ENCODE measurements at regions not wholly inside any gene's neighbourhood (a gene's known extent, or its start where the extent isn't known, plus 50 kb on each side); places are given as distances from the start of the nearest gene placed in this dataset.
"Not testable (repeated sequence)": the region's sequence is repeated elsewhere in the genome, so short reads cannot be mapped to it uniquely, and the experiment has no call there.

DNA sequence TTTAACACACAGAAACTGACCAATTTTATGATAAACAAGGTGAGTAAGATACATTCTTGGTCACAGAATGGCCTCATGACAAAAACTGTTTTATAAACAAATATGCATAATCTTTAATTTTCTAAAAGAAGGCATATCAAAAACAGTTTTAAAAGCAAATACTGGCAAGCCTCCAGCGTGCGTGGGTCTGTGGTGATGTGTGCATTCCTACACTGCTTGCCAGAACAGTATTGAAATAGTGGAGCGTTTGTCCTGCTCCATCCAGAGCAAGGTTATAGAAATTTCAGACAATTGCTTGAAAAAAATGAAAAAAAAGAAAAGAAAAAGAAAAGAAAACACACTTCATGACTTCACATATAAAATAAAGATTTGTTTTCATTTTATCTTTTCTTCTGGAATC is 140.9 kb downstream of the MZT1 start:
- DNase-seq (ENCODE audit: low read depth, low spot score) = peak; percentile 68

GRCh38 chr13:72585254-72585653 is 142.2 kb downstream of the MZT1 start:
- peak; percentile 13 for DNase-seq (ENCODE audit: low read depth, low spot score)

- DNase-seq (ENCODE audit: low read depth, low spot score) = no peak
Observed at GRCh38 chr13:72571191-72571590, 156.2 kb downstream of the MZT1 start.

DNA sequence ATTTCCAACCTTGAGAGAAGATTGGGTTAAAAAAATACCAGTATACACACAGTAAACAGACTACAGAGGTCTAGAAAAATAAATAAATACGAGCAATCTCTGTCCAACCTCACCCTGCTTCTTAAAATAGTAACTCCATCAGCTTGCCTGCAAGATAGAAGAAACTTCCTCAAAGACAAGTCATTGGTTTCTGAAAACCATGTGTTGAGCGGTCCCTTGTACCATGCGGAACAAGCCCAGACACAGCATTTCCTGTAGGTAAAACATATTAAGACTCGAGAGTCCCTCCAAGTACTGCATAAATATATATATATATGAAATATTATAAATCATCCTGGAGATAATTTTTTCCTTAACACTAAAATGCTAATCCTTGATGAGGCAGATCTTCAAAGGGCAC is 157.4 kb downstream of the MZT1 start:
- no peak for DNase-seq (ENCODE audit: low read depth, low spot score)

DNA sequence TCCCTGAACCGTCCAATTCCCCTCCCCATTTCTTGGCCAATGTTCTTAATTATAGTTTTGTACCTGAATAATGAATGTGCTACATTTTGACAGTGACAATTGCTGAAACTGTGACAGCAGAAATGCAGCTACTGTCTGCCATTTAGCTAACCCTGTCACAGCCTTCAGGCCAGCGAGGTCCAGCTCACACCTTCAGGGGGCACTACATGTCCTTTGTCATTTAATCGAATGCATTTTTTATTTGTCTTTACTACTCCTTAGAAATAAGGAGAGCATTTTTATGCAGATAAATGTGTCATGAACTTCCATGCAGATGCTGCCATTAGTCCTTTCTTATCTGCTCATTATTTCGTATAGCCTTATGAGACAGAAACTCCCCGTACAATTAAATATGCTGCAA is 159.9 kb downstream of the MZT1 start:
- DNase-seq (ENCODE audit: low read depth, low spot score) = no peak

DNA sequence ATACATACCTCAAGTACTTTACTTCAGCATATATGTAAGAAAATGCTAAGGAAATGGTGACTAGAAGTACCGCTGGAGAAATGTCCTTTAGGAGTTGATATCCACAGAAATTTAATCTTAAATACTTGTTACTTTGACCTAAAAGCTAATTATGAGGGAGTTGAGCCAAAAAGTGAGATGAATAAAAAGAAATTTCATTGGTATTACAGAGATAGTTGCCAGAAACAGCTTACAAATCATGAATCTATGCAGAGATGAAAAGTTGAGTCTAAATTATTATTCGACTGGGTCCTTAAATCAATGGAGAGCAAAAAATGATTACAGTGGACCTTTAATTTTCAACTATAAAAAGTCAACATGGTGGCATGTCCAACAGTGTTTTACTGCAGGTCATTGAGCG is 160.9 kb downstream of the MZT1 start:
- DNase-seq (ENCODE audit: low read depth, low spot score) = no peak

- peak; percentile 53 for DNase-seq (ENCODE audit: low read depth, low spot score)
Observed at GRCh38 chr13:72565893-72566292, 161.5 kb downstream of the MZT1 start.

DNA sequence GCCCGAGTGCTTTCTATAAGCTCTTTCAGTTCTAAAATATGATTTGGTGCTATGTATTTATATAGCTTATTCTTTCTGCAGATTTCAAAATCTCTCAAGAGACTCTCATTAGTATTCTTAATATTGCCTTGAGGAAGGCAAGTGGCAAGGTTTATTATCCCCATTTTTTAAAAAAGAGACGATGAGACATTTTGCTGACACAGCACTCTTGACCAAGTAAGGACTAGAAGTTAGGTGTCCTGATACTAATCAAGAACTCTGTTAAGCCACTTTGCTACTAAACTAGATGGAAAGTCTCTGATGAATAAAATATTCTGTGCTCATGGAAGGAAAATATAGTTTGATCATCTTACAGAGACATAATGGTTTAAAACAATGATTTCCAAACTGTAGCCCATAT is 164.7 kb downstream of the MZT1 start:
- no peak for DNase-seq (ENCODE audit: low read depth, low spot score)

- DNase-seq (ENCODE audit: low read depth, low spot score) = no peak
Observed at GRCh38 chr13:72561791-72562190, 165.6 kb downstream of the MZT1 start.

DNA sequence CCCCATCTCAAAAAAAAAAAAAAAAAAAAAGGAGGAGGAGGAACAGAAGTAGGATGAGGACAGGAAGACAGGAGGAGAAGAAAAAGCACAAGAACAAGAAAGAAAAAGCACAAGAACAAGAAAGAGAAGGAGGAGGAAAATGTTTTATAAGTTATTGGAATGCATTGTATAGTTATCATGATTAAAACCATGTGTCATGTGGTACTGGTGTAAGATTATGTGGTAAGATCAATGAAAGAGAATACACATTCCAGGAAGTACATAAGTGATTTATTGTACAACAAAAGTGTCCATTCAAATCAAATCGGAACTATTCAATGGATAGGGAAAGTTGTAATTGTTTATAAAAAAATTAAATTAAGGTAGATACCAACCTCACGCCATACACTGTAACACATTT is 167.7 kb downstream of the MZT1 start:
- no peak for DNase-seq (ENCODE audit: low read depth, low spot score)

GRCh38 chr13:72556945-72557344 is 170.5 kb downstream of the MZT1 start:
- no peak for DNase-seq (ENCODE audit: low read depth, low spot score)

DNA sequence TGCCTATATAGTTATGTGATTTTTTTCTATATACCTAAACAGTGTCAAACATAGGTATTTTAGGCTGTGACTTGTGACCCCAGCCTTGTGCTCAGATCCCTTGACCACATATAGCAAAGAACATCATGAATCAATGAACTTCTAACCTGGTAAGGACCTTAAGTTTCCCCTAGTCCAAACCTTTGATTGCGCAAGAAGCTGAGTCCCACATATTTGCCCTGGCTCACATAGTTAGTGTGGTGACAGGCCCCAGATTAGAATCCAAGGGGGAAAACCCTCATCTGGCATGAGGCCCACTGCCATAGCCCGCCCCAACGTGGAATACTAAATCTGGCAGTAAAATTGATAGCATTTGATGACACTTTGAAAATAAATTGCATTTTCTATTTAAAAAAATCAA is 171.8 kb downstream of the MZT1 start:
- no peak for DNase-seq (ENCODE audit: low read depth, low spot score)

DNA sequence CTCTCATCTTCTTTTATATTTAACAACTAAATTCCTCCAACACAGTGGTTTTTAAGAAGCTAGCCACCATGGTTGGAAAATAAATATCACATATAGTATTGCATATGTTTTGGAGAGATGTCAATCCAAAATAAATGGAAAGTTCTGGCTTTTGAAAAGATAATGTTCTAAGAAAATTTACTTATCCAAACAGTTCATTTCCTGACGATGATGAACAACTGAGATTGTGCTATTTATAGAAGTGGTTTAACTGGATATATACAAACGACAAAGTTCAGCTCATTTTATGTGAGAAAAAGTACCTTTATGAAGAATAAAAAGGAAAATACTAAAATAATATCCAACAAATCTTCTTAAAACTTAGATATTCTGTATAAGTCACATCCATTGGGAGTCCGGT is 174.7 kb downstream of the MZT1 start:
- no peak for DNase-seq (ENCODE audit: low read depth, low spot score)

DNA sequence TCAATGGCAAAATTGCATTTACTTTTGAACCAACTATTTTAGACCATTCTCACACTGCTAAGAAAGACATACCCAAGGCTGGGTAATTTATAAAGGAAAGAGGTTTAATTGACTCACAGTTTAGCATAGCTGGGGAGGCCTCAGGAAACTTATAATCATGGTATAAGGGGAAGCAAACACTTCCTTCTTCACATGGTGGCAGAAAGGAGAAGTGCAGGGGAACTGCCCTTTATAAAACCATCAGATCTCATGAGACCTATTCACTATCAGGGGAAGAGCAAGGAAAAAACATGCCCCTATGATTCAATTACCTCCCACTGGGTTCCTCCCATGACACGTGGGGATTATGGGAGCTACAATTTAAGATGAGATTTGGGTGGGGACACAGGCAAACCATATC is 181.5 kb downstream of the MZT1 start:
- not testable (repeated sequence) for DNase-seq (ENCODE audit: low read depth, low spot score)

GRCh38 chr13:72545030-72545719 is 182.3 kb downstream of the MZT1 start:
- no peak for DNase-seq (ENCODE audit: low read depth, low spot score)

DNA sequence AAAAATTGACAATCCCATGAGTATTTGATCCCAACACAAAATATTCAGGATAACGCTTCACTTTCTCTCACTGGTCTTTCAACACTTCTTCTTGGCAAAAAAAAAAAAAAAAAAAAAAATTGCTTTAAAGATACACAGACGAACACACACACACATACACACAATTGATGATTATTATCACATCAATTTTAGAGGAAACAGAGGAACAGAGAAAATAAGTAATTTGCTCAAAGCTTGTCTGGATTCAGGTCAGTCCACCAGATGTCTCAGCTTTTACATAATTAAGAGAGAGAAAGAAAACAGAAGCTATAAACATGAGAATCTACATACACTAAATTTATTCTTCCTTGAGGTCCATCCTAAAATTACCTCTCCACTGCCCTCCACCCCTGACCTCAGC is 183.4 kb downstream of the MZT1 start:
- no peak for DNase-seq (ENCODE audit: low read depth, low spot score)

- no peak for DNase-seq (ENCODE audit: low read depth, low spot score)
Observed at GRCh38 chr13:72542241-72542640, 185.2 kb downstream of the MZT1 start.

- no peak for DNase-seq (ENCODE audit: low read depth, low spot score)
Observed at GRCh38 chr13:72541674-72542073, 185.8 kb downstream of the MZT1 start.

GRCh38 chr13:72540881-72541280 is 186.5 kb downstream of the MZT1 start:
- DNase-seq (ENCODE audit: low read depth, low spot score) = no peak

- no peak for DNase-seq (ENCODE audit: low read depth, low spot score)
Observed at GRCh38 chr13:72539925-72540324, 187.5 kb downstream of the MZT1 start.

- DNase-seq (ENCODE audit: low read depth, low spot score) = no peak
Observed at GRCh38 chr13:72537782-72538181, 189.6 kb downstream of the MZT1 start.

- DNase-seq (ENCODE audit: low read depth, low spot score) = no peak
Observed at GRCh38 chr13:72537395-72537780, 190.0 kb downstream of the MZT1 start.

- peak; percentile 44 for DNase-seq (ENCODE audit: low read depth, low spot score)
Observed at GRCh38 chr13:72536714-72537394, 190.6 kb downstream of the MZT1 start.
